Umbilical cord (tissue), 1 donor: ENCODE measurements at regions not wholly inside any gene's neighbourhood (a gene's known extent, or its start where the extent isn't known, plus 50 kb on each side); places are given as distances from the start of the nearest gene placed in this dataset.
"Not testable (repeated sequence)": the region's sequence is repeated elsewhere in the genome, so short reads cannot be mapped to it uniquely, and the experiment has no call there.

Source experiments
- DNase-seq: peaks from one replicate; pipeline ENCODE4 v3.0.0-alpha.2; 2015; ENCODE audit warnings: low spot score

GRCh38 chr1:170376801-170377385, 155.1 kb upstream of the GORAB start:
- no peak for DNase-seq

- DNase-seq, result no peak
These were observed 154.5 kb upstream of the GORAB start for GRCh38 chr1:170377440-170377839.

GRCh38 chr1:170377896-170378634, 153.9 kb upstream of the GORAB start:
- DNase-seq, result no peak

GRCh38 chr1:170385750-170386149, 146.2 kb upstream of the GORAB start:
- no peak for DNase-seq

- DNase-seq, result no peak
These were observed 143.5 kb upstream of the GORAB start for GRCh38 chr1:170388489-170388888.

GRCh38 chr1:170395149-170395548, 136.8 kb upstream of the GORAB start:
- no peak for DNase-seq

GRCh38 chr1:170397061-170397460, 134.9 kb upstream of the GORAB start:
- no peak for DNase-seq

- no peak for DNase-seq
These were observed 129.3 kb upstream of the GORAB start for GRCh38 chr1:170402476-170403311.

GRCh38 chr1:170407138-170407537, 124.8 kb upstream of the GORAB start:
- peak; percentile 55 for DNase-seq

- peak; percentile 9 for DNase-seq
These were observed 124.4 kb upstream of the GORAB start for GRCh38 chr1:170407581-170407980.

- DNase-seq, result peak; percentile 75
These were observed 121.4 kb upstream of the GORAB start for GRCh38 chr1:170410401-170411166.

- no peak for DNase-seq
These were observed 116.8 kb upstream of the GORAB start for GRCh38 chr1:170414989-170415709.

GRCh38 chr1:170415710-170416372, 116.1 kb upstream of the GORAB start:
- no peak for DNase-seq

GRCh38 chr1:170424346-170424745, 107.6 kb upstream of the GORAB start:
- no peak for DNase-seq

- DNase-seq, result no peak
These were observed 105.4 kb upstream of the GORAB start for GRCh38 chr1:170426596-170426995.

- not testable (repeated sequence) for DNase-seq
These were observed 105.0 kb upstream of the GORAB start for GRCh38 chr1:170427002-170427401.

- DNase-seq, result no peak
These were observed 95.0 kb upstream of the GORAB start for GRCh38 chr1:170436928-170437327.

- no peak for DNase-seq
These were observed 86.9 kb upstream of the GORAB start for GRCh38 chr1:170445096-170445495.

GRCh38 chr1:170448661-170449158, 83.3 kb upstream of the GORAB start:
- no peak for DNase-seq

GRCh38 chr1:170457325-170458050, 74.5 kb upstream of the GORAB start:
- not testable (repeated sequence) for DNase-seq
